A673 (cell line): ENCODE measurements at regions not wholly inside any gene's neighbourhood (a gene's known extent, or its start where the extent isn't known, plus 50 kb on each side); places are given as distances from the start of the nearest gene placed in this dataset.
"Not testable (repeated sequence)": the region's sequence is repeated elsewhere in the genome, so short reads cannot be mapped to it uniquely, and the experiment has no call there.

Experiments
- EZH2 ChIP-seq: fragments of 200-600 bp; sonication (generic); IDR thresholded peaks from 2 replicates; pipeline ENCODE4 v1.6.1; 2017; ENCODE audit warnings: borderline replicate concordance, low read depth, mild to moderate bottlenecking, mixed read lengths, antibody characterized with exemption, low read length; ENCODE audit not compliant: poor library complexity, severe bottlenecking
- TF ChIP-seq, protein P1 (sequence below): fragments of 300-800, 200-600 bp; sonication (generic); conservative IDR thresholded peaks from 2 replicates; pipeline ENCODE4 v1.5.1; 2017; ENCODE audit warnings: low read depth, mild to moderate bottlenecking, antibody characterized with exemption, low read length, moderate library complexity, mixed read lengths

DNA sequence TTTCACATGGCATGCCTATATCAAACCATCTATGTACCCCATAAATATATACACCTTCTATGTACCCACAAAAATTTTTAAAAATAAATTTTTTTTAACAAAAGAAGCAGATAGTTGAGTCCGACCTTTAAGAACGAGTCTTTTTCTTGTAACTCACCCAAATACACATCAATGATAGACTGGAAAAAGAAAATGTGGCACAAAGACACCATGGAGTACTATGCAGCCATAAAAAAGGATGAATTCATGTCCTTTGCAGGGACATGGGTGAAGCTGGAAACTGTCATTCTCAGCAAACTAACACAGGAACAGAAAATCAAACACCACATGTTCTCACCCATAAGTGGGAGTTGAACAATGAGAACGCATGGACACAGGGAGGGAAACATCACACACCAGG is 532.7 kb downstream of the RBFOX1 start:
- TF ChIP-seq, protein P1, sequence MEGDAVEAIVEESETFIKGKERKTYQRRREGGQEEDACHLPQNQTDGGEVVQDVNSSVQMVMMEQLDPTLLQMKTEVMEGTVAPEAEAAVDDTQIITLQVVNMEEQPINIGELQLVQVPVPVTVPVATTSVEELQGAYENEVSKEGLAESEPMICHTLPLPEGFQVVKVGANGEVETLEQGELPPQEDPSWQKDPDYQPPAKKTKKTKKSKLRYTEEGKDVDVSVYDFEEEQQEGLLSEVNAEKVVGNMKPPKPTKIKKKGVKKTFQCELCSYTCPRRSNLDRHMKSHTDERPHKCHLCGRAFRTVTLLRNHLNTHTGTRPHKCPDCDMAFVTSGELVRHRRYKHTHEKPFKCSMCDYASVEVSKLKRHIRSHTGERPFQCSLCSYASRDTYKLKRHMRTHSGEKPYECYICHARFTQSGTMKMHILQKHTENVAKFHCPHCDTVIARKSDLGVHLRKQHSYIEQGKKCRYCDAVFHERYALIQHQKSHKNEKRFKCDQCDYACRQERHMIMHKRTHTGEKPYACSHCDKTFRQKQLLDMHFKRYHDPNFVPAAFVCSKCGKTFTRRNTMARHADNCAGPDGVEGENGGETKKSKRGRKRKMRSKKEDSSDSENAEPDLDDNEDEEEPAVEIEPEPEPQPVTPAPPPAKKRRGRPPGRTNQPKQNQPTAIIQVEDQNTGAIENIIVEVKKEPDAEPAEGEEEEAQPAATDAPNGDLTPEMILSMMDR: not testable (repeated sequence)
- not testable (repeated sequence) for TF ChIP-seq EZH2
